VCaP (cell line): ENCODE measurements at regions not wholly inside any gene's neighbourhood (a gene's known extent, or its start where the extent isn't known, plus 50 kb on each side); places are given as distances from the start of the nearest gene placed in this dataset.

Experiments
- H3K27ac ChIP-seq: fragments of 450-650 bp; 2 replicates; pipeline ENCODE4 v1.5.1; 2017
- CTCF ChIP-seq: fragments of 450-650 bp; conservative IDR thresholded peaks from 2 replicates; pipeline ENCODE4 v1.5.1; 2017; ENCODE audit warnings: mild to moderate bottlenecking, moderate library complexity

GRCh38 chr13:103546271-103546670 lies 480.1 kb upstream of the SLC10A2 start:
- TF ChIP-seq CTCF: no peak
- no peak overlapping the region for H3K27ac ChIP-seq

GRCh38 chr13:103542648-103543047 lies 476.4 kb upstream of the SLC10A2 start:
- TF ChIP-seq CTCF: no peak
- H3K27ac ChIP-seq: no peak overlapping the region

GRCh38 chr13:103540382-103540765 lies 474.2 kb upstream of the SLC10A2 start:
- TF ChIP-seq CTCF: no peak
- no peak overlapping the region for H3K27ac ChIP-seq

- no peak for TF ChIP-seq CTCF
- no peak overlapping the region for H3K27ac ChIP-seq
Measured at GRCh38 chr13:103539721-103540381, 473.6 kb upstream of the SLC10A2 start.

GRCh38 chr13:103539265-103539664 lies 473.0 kb upstream of the SLC10A2 start:
- no peak overlapping the region for H3K27ac ChIP-seq
- TF ChIP-seq CTCF: no peak; the same call in 1 of the 2 replicates

- H3K27ac ChIP-seq: no peak overlapping the region
- no peak for TF ChIP-seq CTCF
Measured at GRCh38 chr13:103537616-103538015, 471.4 kb upstream of the SLC10A2 start.

GRCh38 chr13:103531278-103531677 lies 465.1 kb upstream of the SLC10A2 start:
- H3K27ac ChIP-seq: no peak overlapping the region
- no peak for TF ChIP-seq CTCF
